Natural killer cell (primary cell): ENCODE measurements at regions not wholly inside any gene's neighbourhood (a gene's known extent, or its start where the extent isn't known, plus 50 kb on each side); places are given as distances from the start of the nearest gene placed in this dataset.

Experiments
- ATAC-seq, 3 donors: fragments of 150-1000 bp in 2 of 3; fragments of 200-7000 bp in 1 of 3; cut with Tn5 transposase; 1 replicate in 1 of 3; 2 replicates in 2 of 3; pipeline ENCODE4 v1.10.0; 2021; ENCODE audit warnings: mild to moderate bottlenecking in 2 of 3, moderate library complexity in 2 of 3
- DNase-seq, 2 donors: peaks; one replicate each; pipeline versions ENCODE4 v3.0.0 to v3.0.0-alpha.2; 2013 to 2021; ENCODE audit warnings: mixed read lengths in 1 of 2
- H3K27ac ChIP-seq: one replicate; pipeline ENCODE4 v1.5.1; 2013; ENCODE audit warnings: mild to moderate bottlenecking, low read length
- H3K27me3 ChIP-seq: one replicate; pipeline ENCODE4 v1.6.1; 2013; ENCODE audit warnings: low read length; ENCODE audit not compliant: control insufficient read depth, insufficient read depth
- H3K36me3 ChIP-seq: one replicate; pipeline ENCODE4 v1.6.1; 2013; ENCODE audit warnings: low read length; ENCODE audit not compliant: control insufficient read depth, insufficient read depth
- H3K4me1 ChIP-seq: one replicate; pipeline ENCODE4 v1.6.1; 2013; ENCODE audit warnings: low read length; ENCODE audit not compliant: control insufficient read depth, insufficient read depth
- H3K4me3 ChIP-seq: one replicate; pipeline ENCODE4 v1.5.1; 2013; ENCODE audit warnings: low read length
- H3K9me3 ChIP-seq: one replicate; pipeline ENCODE4 v1.6.1; 2013; ENCODE audit warnings: low read length; ENCODE audit not compliant: control insufficient read depth, insufficient read depth
- H3K27ac Mint-ChIP-seq, 2 donors: one replicate each; pipeline ENCODE4 v1.8.0; 2022; ENCODE audit warnings: mild to moderate bottlenecking in 2 of 2, mixed read lengths in 2 of 2, moderate library complexity in 1 of 2
- H3K27me3 Mint-ChIP-seq, 2 donors: one replicate each; pipeline ENCODE4 v1.8.0; 2022; ENCODE audit warnings: low read depth in 2 of 2, mixed read lengths in 2 of 2
- H3K36me3 Mint-ChIP-seq: one replicate; pipeline ENCODE4 v1.8.0; 2022; ENCODE audit warnings: mixed read lengths
- H3K4me1 Mint-ChIP-seq, 2 donors: one replicate each; pipeline ENCODE4 v1.8.0; 2022; ENCODE audit warnings: mixed read lengths in 2 of 2
- H3K4me3 Mint-ChIP-seq: one replicate; pipeline ENCODE4 v1.8.0; 2022; ENCODE audit warnings: mild to moderate bottlenecking, moderate library complexity, mixed read lengths
- H3K9me3 Mint-ChIP-seq, 2 donors: one replicate each; pipeline ENCODE4 v1.8.0; 2022; ENCODE audit warnings: mixed read lengths in 2 of 2
- CTCF ChIP-seq: fragments of 200-600 bp; IDR thresholded peaks from one replicate; pipeline ENCODE4 v1.8.0; 2022; ENCODE audit warnings: antibody characterized with exemption
- WGBS: methylation state at CpG from one replicate; pipeline ENCODE4 v1.1.7; 2013; ENCODE audit warnings: missing lambda C conversion rate; ENCODE audit not compliant: insufficient coverage; 5-methylcytosine and 5-hydroxymethylcytosine counted together
- intact Hi-C: fragments of 100-400 bp; cut with micrococcal nuclease; formaldehyde crosslinking; loops from one replicate; pipeline ENCODE4 v1.14.2; 2022

DNA sequence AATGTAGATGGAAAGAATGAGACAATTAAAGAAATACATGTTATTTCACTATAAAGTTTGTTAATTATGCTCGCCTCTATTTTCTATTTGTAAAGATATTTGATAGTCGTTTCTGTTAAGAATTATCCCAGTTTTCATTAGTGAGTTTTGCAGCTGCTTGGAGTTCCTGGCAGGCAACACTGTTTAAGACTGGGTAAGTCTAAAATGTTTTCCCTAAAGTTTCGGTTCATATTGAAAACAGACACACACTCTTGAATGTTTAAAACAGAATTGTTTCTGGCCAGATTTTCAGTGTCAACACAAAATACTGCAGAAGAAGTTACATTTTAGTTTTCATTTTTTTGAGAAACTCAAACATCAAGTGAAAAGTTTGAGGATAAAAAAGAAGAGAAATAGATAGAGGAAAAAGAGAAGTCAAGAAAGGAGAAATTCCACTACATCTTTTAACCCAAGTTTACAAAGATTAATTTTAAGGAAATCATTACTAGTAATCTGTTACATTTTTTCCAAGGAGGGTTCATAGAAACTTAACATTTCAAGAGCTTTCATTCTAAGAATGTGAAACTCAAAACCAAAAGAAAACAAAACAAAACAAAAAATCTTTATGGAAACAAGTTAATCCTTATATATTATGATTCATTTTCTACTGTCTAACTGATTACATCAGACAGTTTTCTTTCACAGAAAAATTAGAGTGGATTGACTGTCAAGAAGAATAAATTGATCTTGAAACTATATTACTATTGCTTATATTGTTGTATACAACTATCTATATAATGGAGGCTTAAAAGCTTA, 305.5 kb downstream of the FAT4 start:
- H3K4me3 Mint-ChIP-seq = no peak overlapping the region

GRCh38 chr4:125624951-125625350, 310.2 kb downstream of the FAT4 start:
- Mint-ChIP-seq H3K4me3 (no peak overlapping the region), H3K9me3 (no peaks in the 10 kb centered on the region)
- 100% methylated on average over 1 of the region's 1 CpG for WGBS

More for the DNA sequence above, 305.5 kb downstream of the FAT4 start:
- DNase-seq (no peak), ATAC-seq (no peak)
- Histone ChIP-seq H3K27me3 (no peaks in the 10 kb centered on the region), H3K9me3 (no peaks in the 10 kb centered on the region), H3K4me1 (no peaks in the 10 kb centered on the region), H3K4me3 (no peak overlapping the region), H3K27ac (no peak overlapping the region), H3K36me3 (no peaks in the 10 kb centered on the region)
- Mint-ChIP-seq H3K27ac (no peak overlapping the region), H3K9me3 (no peaks in the 10 kb centered on the region), H3K27me3 (no peaks in the 10 kb centered on the region), H3K4me1 (no peaks in the 10 kb centered on the region), H3K36me3 (no peaks in the 10 kb centered on the region)
- intact Hi-C loops = no loop called here
- TF ChIP-seq CTCF = no peak
- 55% methylated on average over 2 of the region's 3 CpGs for WGBS

DNA sequence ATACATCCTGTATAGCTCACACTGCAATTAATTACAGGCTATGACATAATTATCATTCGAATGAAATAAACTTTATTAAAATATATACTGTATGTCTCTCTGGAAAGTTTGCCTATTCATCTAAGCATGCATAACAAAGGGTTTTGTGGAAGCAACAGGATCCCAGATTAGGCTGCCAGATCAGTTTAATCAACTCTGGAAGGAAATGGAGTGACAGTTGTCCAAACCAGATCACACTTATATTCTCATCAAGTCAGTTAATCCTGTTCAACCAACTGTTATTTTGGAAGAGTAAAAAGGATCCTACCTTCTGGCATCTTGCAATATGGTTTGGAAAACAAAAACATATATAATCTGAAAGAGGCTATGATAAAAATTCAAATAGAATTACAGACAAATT, 312.2 kb downstream of the FAT4 start:
- intact Hi-C loops = no loop called here
- no peaks in the 10 kb centered on the region for H3K9me3 ChIP-seq
- H3K4me3 ChIP-seq = no peak overlapping the region
- Mint-ChIP-seq H3K27ac (no peak overlapping the region), H3K4me1 (no peaks in the 10 kb centered on the region), H3K4me3 (no peak overlapping the region), H3K36me3 (no peaks in the 10 kb centered on the region), H3K27me3 (no peaks in the 10 kb centered on the region), H3K9me3 (no peaks in the 10 kb centered on the region)
- no peaks in the 10 kb centered on the region for H3K4me1 ChIP-seq
- no peak overlapping the region for H3K27ac ChIP-seq
- H3K36me3 ChIP-seq = no peaks in the 10 kb centered on the region
- no peak for DNase-seq
- no peak for ATAC-seq
- TF ChIP-seq CTCF = no peak
- WGBS = no CpG with 5 or more reads among the region's 1 CpG
- no peaks in the 10 kb centered on the region for H3K27me3 ChIP-seq

More at GRCh38 chr4:125624951-125625350, 310.2 kb downstream of the FAT4 start:
- Histone ChIP-seq H3K27me3 (no peaks in the 10 kb centered on the region), H3K4me3 (no peak overlapping the region), H3K9me3 (no peaks in the 10 kb centered on the region), H3K36me3 (no peaks in the 10 kb centered on the region), H3K4me1 (no peaks in the 10 kb centered on the region), H3K27ac (no peak overlapping the region)
- Mint-ChIP-seq H3K27me3 (no peaks in the 10 kb centered on the region), H3K27ac (no peak overlapping the region), H3K4me1 (no peaks in the 10 kb centered on the region), H3K36me3 (no peaks in the 10 kb centered on the region)
- DNase-seq (no peak), ATAC-seq (no peak)
- intact Hi-C loops = no loop called here
- no peak for TF ChIP-seq CTCF

GRCh38 chr4:125639182-125639621, 324.4 kb downstream of the FAT4 start:
- Mint-ChIP-seq H3K9me3 (peaks cover 0 to 2% of the 10 kb centered on the region in 2 donors), H3K27me3 (no peaks in the 10 kb centered on the region), H3K27ac (no peak overlapping the region), H3K4me3 (no peak overlapping the region), H3K4me1 (no peaks in the 10 kb centered on the region), H3K36me3 (no peaks in the 10 kb centered on the region)
- ATAC-seq = no peak
- no peak overlapping the region for H3K27ac ChIP-seq
- 91% methylated on average over 6 of the region's 6 CpGs for WGBS
- DNase-seq = no peak
- H3K36me3 ChIP-seq = no peaks in the 10 kb centered on the region
- no peaks in the 10 kb centered on the region for H3K27me3 ChIP-seq
- H3K9me3 ChIP-seq = no peaks in the 10 kb centered on the region
- H3K4me3 ChIP-seq = no peak overlapping the region
- no peak for TF ChIP-seq CTCF
- no peaks in the 10 kb centered on the region for H3K4me1 ChIP-seq
- intact Hi-C loops = no loop called here
